CD1c-positive myeloid dendritic cell (primary cell): ENCODE measurements at regions not wholly inside any gene's neighbourhood (a gene's known extent, or its start where the extent isn't known, plus 50 kb on each side); places are given as distances from the start of the nearest gene placed in this dataset.

ENCODE experiments used
- DNase-seq: peaks from one replicate; pipeline ENCODE4 v3.0.0-alpha.2; 2016; ENCODE audit errors: extremely low spot score

DNA sequence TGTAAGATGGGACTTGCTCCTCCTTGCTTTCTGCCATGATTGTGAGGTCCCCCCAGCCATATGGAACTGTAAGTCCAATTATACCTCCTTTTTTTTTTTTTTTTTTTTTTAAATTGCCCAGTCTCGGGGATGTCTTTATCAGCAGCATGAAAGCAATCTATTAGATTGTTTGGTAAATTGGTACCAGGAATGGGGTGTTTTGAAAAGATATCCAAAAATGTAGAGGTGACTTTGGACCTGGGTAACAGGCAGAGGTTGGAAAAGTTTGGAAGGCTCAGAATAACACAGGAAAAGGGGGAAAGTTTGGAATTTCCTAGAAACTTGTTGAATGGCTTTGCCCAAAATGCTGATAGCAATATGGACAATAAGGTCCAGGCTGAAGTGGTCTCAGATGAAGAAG, 545.8 kb upstream of the ALCAM start:
- DNase-seq = no peak

DNA sequence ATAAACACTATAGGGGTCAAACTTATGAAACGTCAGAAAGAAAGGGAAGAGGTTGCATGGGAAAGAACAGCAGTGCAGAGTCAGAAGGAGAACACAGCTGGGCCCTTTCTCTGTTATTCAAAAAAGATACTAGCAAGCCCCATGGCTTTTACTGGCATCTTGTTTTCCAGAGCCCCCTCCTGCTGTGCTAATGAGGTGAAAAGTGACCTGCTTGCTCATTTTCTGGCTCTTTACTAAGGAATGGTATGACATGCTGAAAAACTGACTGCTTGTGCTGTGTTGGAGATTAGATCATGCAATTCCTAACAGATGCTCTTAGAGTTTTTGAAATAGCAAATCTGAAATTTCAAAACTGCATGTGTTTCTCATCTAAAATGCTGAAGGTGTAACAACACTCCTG, 541.6 kb upstream of the ALCAM start:
- no peak for DNase-seq

GRCh38 chr3:104831071-104831470, 535.6 kb upstream of the ALCAM start:
- no peak for DNase-seq

DNA sequence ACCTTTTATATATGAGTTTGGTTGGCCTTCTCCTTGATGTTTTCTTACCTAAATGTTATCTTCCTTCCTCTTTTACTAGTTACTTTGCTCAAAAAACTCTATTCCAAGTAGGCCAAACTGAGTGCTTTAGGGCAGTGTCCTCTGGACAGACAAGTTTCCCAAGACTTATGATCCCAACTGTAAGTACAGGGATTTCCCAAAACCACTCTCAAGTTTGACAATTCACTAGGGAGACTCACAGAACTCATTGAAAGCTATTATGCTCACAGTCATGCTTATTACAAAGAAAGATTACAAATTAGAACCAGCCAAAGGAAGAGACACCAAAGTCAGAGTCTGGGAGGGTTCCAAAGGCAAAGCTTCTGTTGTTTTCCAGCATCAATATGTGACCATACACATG, 534.2 kb upstream of the ALCAM start:
- DNase-seq = no peak

- DNase-seq = no peak
Measured at GRCh38 chr3:104835376-104835775, 531.3 kb upstream of the ALCAM start.

DNA sequence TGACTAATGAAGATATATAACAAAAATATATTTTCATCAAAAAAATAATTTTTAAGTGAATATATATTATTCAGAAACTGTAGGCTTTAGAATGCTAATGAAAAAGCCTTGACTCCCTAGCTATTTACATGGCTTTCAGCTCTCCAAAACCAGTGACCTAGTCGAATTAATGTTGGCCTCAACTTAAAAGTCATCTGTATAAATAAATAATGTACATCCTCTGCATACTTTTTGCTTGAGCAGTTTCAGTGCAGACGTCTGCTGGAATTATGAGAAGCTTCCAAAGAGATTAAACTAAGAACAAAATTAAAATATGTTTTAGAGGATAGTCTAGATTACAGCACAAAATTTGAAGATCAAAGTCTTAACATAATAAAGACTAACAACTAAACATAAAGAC, 520.4 kb upstream of the ALCAM start:
- DNase-seq = no peak

DNA sequence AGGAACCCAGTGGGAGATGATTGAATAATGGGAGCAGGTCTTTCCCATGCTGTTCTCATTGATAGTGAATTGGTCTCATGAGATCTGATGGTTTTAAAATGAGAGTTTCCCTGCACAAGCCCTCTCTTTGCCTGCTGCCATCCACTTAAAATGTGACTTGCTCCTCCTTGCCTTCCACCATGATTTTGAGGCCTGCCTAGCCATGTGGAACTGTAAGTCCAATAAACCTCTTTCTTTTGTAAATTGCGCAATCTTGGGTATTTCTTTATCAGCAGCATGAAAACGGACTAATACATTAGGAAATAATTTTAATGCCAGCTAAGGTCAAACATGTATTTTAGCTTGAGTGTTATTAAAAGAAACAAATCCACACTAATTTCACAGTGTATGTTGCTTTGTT, 517.6 kb upstream of the ALCAM start:
- no peak for DNase-seq

DNA sequence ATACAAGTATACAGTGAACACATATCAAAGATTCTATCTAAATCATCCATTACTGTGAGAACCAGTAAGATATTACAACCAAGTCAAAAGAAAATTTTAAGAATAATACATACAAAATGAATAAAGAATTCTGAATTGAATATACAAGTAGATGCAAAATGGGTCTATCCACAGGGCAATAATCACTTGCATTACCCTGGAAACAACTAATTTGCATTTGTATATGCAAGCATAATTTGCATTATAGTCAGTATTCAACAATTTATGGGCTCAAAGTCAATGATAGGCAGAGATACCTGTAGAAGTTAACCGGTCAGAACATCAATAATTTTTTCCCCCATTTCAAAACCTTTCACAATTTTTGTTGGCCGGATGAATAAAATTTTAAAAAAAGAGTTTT, 512.2 kb upstream of the ALCAM start:
- DNase-seq = no peak

DNA sequence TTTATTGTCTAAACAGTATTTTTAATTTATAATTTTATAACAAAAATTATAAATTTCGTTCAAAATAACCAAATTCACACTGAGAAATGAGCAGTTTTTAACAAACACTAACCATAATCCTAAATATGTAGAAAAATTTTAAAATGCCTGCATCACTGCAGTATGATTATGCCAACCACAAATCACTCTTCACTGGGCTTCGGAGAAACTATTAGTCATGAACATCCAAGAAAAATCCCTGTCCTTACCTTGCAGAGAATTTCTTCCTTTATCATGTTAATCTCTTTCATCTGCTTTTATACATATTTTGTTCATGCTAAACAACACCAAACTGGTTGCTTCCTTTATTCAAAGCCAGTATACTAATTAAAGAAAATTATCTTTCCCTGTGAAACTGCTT, 511.0 kb upstream of the ALCAM start:
- no peak for DNase-seq

- no peak for DNase-seq
Measured at GRCh38 chr3:104856741-104857140, 510.0 kb upstream of the ALCAM start.

- DNase-seq = no peak
Measured at GRCh38 chr3:104868291-104868690, 498.4 kb upstream of the ALCAM start.

DNA sequence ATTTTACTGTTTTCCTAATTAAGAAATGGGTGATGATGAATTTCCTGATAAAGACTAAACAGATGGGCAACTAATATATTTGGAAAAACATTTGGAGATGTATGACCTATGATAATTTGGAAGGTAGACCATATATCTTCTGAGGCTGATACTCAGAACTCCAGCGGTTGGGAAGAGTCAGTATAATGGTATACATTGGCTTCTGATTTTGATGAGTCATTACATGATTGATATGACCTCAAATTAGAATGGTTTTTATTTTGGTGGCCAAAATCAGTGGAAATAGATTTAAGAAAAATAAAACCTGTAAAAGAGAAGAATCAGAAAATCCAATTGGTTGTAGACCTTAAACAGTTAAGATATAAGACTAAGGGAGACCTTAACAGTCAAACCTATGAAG, 496.4 kb upstream of the ALCAM start:
- DNase-seq = no peak

DNA sequence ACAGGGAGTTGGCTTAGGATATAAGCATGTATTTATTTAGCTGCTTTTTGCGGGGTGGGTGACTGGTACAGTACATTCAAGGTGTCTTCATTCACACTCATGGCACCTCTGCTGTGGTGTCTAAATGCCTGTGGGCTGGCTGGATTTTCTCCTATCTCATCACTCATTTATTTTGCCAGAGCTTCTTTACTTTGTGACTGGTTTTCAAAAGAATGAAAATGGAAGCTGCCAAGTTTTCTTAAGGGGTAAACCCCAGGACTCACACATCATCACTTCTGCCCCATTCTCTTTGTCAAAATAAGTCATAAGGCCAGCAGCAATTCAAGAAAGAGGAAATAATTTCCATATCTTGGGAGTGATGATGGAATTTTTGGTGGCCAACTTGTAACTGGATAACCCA, 493.4 kb upstream of the ALCAM start:
- DNase-seq = no peak

DNA sequence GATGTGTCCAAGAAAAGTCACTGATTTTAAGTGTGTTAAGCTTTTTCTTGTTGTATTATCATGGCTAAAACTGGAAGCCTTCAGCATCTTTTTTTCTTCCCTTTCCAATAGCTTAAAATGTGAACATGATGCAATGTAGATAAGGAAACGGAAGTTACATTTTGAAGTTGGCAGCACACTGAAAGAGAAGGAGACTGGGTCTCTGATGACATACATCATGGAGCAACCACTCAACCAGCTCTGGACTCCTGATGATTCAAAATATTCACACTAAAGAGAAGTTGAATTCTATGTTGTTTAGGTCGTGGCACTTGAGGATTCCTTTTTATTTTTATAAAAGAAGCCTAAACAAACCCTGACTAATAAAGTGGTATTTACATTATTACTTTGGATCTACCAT, 488.3 kb upstream of the ALCAM start:
- no peak for DNase-seq

DNA sequence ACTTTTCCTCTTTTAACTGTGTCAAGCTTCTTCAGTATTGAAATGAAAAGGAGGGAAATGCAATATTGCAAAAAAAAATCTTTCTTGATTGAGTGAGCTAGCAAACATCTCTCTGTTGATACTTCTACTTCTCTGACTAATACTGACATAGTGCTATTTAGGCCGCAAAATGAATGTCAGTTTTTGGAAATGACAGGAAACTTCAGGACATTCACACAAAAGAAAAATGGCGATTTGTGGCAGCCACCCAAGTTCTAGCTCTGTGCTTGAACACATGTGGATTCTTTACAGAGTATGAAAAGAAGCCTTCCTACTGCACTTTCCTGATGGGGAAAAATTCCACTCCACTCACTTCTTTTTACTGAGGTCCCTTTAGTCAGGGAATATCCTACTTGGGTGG, 486.8 kb upstream of the ALCAM start:
- DNase-seq = no peak

- DNase-seq = no peak
Measured at GRCh38 chr3:104885214-104885814, 481.4 kb upstream of the ALCAM start.

- DNase-seq = peak; percentile 5
Measured at GRCh38 chr3:104886220-104886995, 480.3 kb upstream of the ALCAM start.

- DNase-seq = no peak
Measured at GRCh38 chr3:104887069-104887468, 479.6 kb upstream of the ALCAM start.

DNA sequence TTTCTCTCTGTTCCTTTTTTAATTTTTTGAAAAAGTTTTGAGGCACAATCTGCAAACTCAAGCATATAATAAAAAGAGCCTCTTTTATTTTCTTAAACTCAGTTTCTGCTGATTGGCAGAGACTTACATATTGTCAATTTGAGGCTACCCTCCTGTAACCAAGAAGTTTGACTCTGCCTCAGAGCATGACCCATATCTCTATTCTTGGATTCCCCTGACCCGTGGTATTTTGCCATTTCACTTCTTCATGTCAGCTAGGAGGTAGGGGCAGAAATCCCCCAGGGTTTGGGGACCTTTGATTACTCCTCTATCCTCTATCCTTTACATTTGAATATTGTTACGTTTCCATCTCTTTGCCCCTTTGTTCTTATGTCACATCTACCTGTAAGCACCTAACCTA, 479.1 kb upstream of the ALCAM start:
- DNase-seq = no peak

DNA sequence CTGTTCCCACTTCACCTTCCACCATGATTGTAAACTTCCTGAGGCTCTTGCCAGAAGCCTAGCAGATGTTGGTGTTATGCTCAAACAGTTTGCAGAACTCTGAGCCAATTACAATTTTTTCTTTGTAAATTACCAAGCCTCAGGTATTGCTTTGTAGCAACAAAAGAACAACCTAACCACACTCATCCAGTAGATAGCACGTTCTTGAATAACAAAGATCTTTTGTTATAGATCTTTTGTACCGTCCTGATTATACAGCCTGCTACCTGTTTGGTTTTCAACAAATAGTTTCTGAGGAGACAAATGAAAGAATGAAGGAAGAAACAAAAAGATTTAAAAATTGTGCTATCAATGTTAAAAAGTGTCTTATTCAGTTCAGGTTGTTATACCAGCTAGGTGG, 474.7 kb upstream of the ALCAM start:
- DNase-seq = no peak

- no peak for DNase-seq
Measured at GRCh38 chr3:104896624-104897023, 470.1 kb upstream of the ALCAM start.

DNA sequence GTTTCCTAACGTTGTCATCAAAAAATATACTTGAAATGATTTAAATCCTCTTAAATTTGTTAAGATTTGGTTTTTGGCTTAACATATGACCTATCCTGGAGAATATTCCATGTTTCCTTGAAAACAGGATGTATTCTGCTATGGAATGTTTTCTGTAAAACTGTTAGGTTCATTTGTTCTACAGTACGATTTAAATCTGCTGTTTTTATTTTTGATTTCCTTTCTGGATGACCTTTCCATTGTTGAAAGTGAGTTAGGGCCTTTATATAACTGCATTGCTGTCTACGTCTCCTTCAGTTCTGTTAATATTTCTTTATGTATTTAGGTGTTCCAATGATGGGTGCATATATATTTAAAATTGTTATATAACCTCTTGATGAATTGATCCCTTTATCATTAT, 465.3 kb upstream of the ALCAM start:
- DNase-seq = no peak

DNA sequence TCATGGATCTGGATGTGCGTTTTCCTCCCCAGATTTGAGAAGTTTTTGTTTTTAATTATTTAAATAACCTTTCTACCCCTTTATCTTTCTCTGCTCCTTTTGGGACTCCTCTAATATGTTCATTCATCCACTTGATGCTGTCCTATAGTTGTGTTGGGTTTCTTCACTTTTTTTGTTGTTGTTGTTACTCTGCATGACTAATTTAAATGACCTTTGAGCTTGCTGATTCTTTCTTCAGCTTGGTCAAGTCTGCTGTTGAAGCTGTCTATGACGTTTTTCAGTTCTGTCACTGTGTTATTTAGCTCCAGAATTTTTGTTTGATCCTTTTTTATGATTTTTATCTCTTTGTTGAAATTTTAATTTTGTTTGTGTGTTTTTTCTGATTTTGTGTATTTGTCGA, 463.6 kb upstream of the ALCAM start:
- no peak for DNase-seq
